SK-N-SH (cell line): ENCODE measurements at regions not wholly inside any gene's neighbourhood (a gene's known extent, or its start where the extent isn't known, plus 50 kb on each side); places are given as distances from the start of the nearest gene placed in this dataset.
A peak's percentile ranks its signal among the peaks of the same experiment; 100 is the strongest.

Experiments used
- CTCF ChIA-PET: fragments of 300-600, 350-600 bp; formaldehyde crosslinking; extraction: SDS; loops from one replicate; lab custom pipeline; 2021; lab: Yijun Ruan, JAX
- POLR2A ChIA-PET: fragments of 350-600 bp; sonication (Branson Sonifier 250); formaldehyde crosslinking; extraction: SDS; loops from one replicate; lab custom pipeline; 2020; ENCODE audit warnings: antibody characterized with exemption, inconsistent platforms; lab: Yijun Ruan, JAX
- DNase-seq: peaks from one replicate; pipeline ENCODE4 v3.0.0; 2012
- H2AFZ ChIP-seq: fragments of 200-600 bp; sonication (generic); 2 replicates; pipeline ENCODE4 v1.8.1; 2016; ENCODE audit warnings: antibody characterized with exemption, mild to moderate bottlenecking, low read depth
- H3F3A ChIP-seq: fragments of 200-600 bp; sonication (generic); replicated peaks from 2 replicates; pipeline ENCODE3; 2016; ENCODE audit warnings: antibody characterized with exemption, mild to moderate bottlenecking; ENCODE audit not compliant: insufficient read depth
- H3K27ac ChIP-seq, 2 experiments: fragments of 200-500 bp in 1 of 2; fragments of 200-600 bp in 1 of 2; sonication (Bioruptor generic) in 1 of 2; sonication (generic), shearing (Covaris generic) in 1 of 2; 2 replicates each; pipeline versions ENCODE4 v1.5.1 to v1.6.1; 2014 to 2016; ENCODE audit warnings: low read depth in 2 of 2, inconsistent platforms in 1 of 2, low read length in 1 of 2, mild to moderate bottlenecking in 1 of 2, mixed read lengths in 1 of 2
- H3K27me3 ChIP-seq: fragments of 200-600 bp; sonication (generic), shearing (Covaris generic); 2 replicates; pipeline ENCODE4 v1.6.1; 2016; ENCODE audit warnings: mixed run types; ENCODE audit not compliant: insufficient read depth
- H3K36me3 ChIP-seq, 2 experiments: fragments of 200-500 bp in 1 of 2; fragments of 200-600 bp in 1 of 2; sonication (Bioruptor generic) in 1 of 2; sonication (generic) in 1 of 2; replicated peaks in 1 of 2; 2 replicates each; pipeline versions ENCODE3 to v1.5.1; 2014 to 2016; ENCODE audit warnings: low read length in 1 of 2, mild to moderate bottlenecking in 1 of 2; ENCODE audit not compliant: insufficient read depth in 2 of 2, control insufficient read depth in 1 of 2
- H3K4me1 ChIP-seq, 2 experiments: fragments of 200-500 bp in 1 of 2; fragments of 200-600 bp in 1 of 2; sonication (Bioruptor generic) in 1 of 2; sonication (generic), shearing (Covaris generic) in 1 of 2; 2 replicates each; pipeline versions ENCODE4 v1.5.1 to v1.6.1; 2014 to 2016; ENCODE audit warnings: low read depth in 1 of 2, low read length in 1 of 2, mixed run types in 1 of 2; ENCODE audit not compliant: insufficient read depth in 2 of 2, control insufficient read depth in 1 of 2
- H3K4me2 ChIP-seq: fragments of 200-600 bp; sonication (generic), shearing (Covaris generic); 2 replicates; pipeline ENCODE4 v1.6.1; 2017; ENCODE audit warnings: mixed run types
- H3K4me3 ChIP-seq, 2 experiments: fragments of 200-500 bp in 1 of 2; fragments of 200-600 bp in 1 of 2; sonication (Bioruptor generic) in 1 of 2; sonication (generic), shearing (Covaris generic) in 1 of 2; 2 replicates each; pipeline versions ENCODE4 v1.5.1 to v1.8.1; 2014 to 2016; ENCODE audit warnings: low read depth in 2 of 2, inconsistent platforms in 1 of 2, low read length in 1 of 2, mild to moderate bottlenecking in 1 of 2, mixed read lengths in 1 of 2, moderate library complexity in 1 of 2
- H3K79me2 ChIP-seq: fragments of 200-600 bp; sonication (generic); 2 replicates; pipeline ENCODE4 v1.8.1; 2017; ENCODE audit warnings: mild to moderate bottlenecking; ENCODE audit not compliant: insufficient read depth
- H3K9ac ChIP-seq: fragments of 200-600 bp; sonication (generic); 2 replicates; pipeline ENCODE4 v1.6.1; 2017; ENCODE audit warnings: mixed run types
- H3K9me2 ChIP-seq: fragments of 200-600 bp; sonication (generic); 2 replicates; pipeline ENCODE4 v1.6.1; 2017; ENCODE audit warnings: mixed run types
- H3K9me3 ChIP-seq: fragments of 200-600 bp; sonication (generic); 2 replicates; pipeline ENCODE4 v1.6.1; 2017; ENCODE audit warnings: mixed run types, mild to moderate bottlenecking, moderate library complexity
- H4K20me1 ChIP-seq: fragments of 200-600 bp; sonication (generic); 2 replicates; pipeline ENCODE4 v1.6.1; 2017; ENCODE audit warnings: mild to moderate bottlenecking, mixed run types; ENCODE audit not compliant: insufficient read depth
- CTCF ChIP-seq: fragments of 200-600 bp; sonication (generic); IDR thresholded peaks from 2 replicates; pipeline ENCODE4 v1.6.1; 2017; ENCODE audit warnings: antibody characterized with exemption, mild to moderate bottlenecking, moderate library complexity
- ELF1 ChIP-seq: IDR thresholded peaks from 2 replicates; pipeline ENCODE4 v1.4.0; 2012
- IRF3 ChIP-seq: fragments of 150-350 bp; IDR thresholded peaks from 2 replicates; pipeline ENCODE4 v1.6.1; 2016; ENCODE audit warnings: mild to moderate bottlenecking, low read depth, low read length
- JUND ChIP-seq: IDR thresholded peaks from 2 replicates; pipeline ENCODE4 v1.4.0; 2012
- MAX ChIP-seq: IDR thresholded peaks from 2 replicates; pipeline ENCODE4 v1.4.0; 2012; ENCODE audit warnings: low read depth
- MEF2A ChIP-seq: IDR thresholded peaks from 2 replicates; pipeline ENCODE4 v1.4.0; 2012; ENCODE audit warnings: low read depth, borderline replicate concordance
- NRF1 ChIP-seq: IDR thresholded peaks from 2 replicates; pipeline ENCODE4 v1.6.1; 2012; ENCODE audit warnings: low read depth, mild to moderate bottlenecking, low read length
- RCOR1 ChIP-seq: fragments of 150-350 bp; IDR thresholded peaks from 2 replicates; pipeline ENCODE4 v1.6.1; 2017; ENCODE audit warnings: antibody characterized with exemption, low read length
- REST ChIP-seq: IDR thresholded peaks from 2 replicates; pipeline ENCODE4 v1.6.1; 2012; ENCODE audit warnings: mild to moderate bottlenecking, low read depth, low read length, moderate library complexity
- RFX5 ChIP-seq: IDR thresholded peaks from 2 replicates; pipeline ENCODE4 v1.6.1; 2012; ENCODE audit warnings: mild to moderate bottlenecking, improper control_type of control experiment, low read length
- RXRA ChIP-seq: IDR thresholded peaks from 2 replicates; pipeline ENCODE4 v1.4.0; 2012; ENCODE audit warnings: low read depth, mild to moderate bottlenecking, borderline replicate concordance
- TEAD4 ChIP-seq: IDR thresholded peaks from 2 replicates; pipeline ENCODE4 v1.4.0; 2012; ENCODE audit warnings: mild to moderate bottlenecking, borderline replicate concordance; ENCODE audit not compliant: insufficient read depth
- YY1 ChIP-seq: IDR thresholded peaks from 2 replicates; pipeline ENCODE4 v1.4.0; 2012; ENCODE audit warnings: low read depth, mild to moderate bottlenecking
- WGBS: methylation state at CpG from one replicate; pipeline ENCODE4 v1.1.6; 2017; ENCODE audit warnings: low lambda C conversion rate; 5-methylcytosine and 5-hydroxymethylcytosine counted together

GRCh38 chr4:23337292-23337691 lies 552.6 kb downstream of the PPARGC1A start:
- WGBS = 7% methylated on average over 2 of the region's 2 CpGs

GRCh38 chr4:23333946-23334878 lies 555.6 kb downstream of the PPARGC1A start:
- TF ChIP-seq MEF2A = no peak
- TF ChIP-seq ELF1 = no peak
- TF ChIP-seq IRF3 = no peak
- no peak for TF ChIP-seq RXRA
- Histone ChIP-seq H3K27ac (no peak overlapping the region), H3K4me1 (no peaks in the 10 kb centered on the region), H4K20me1 (no peaks in the 10 kb centered on the region), H3K9me2 (no peaks in the 10 kb centered on the region; the same call in 1 of the 2 replicates), H3K4me3 (no peak overlapping the region), H3K9me3 (no peaks in the 10 kb centered on the region), H3K27me3 (no peaks in the 10 kb centered on the region), H2AFZ (no peak overlapping the region), H3K79me2 (no peaks in the 10 kb centered on the region), H3K9ac (no peak overlapping the region), H3F3A (no peaks in the 10 kb centered on the region), H3K36me3 (no peaks in the 10 kb centered on the region), H3K4me2 (no peak overlapping the region)
- no peak for DNase-seq
- ChIA-PET POLR2A (no interaction called here), CTCF (no interaction called here)
- WGBS = 5% methylated on average over 5 of the region's 5 CpGs

More at GRCh38 chr4:23337292-23337691, 552.6 kb downstream of the PPARGC1A start:
- no peaks in the 10 kb centered on the region for H4K20me1 ChIP-seq
- no peak overlapping the region for H3K4me3 ChIP-seq
- DNase-seq = no peak
- no peak overlapping the region for H3K27ac ChIP-seq
- no peaks in the 10 kb centered on the region for H3K79me2 ChIP-seq
- H3K27me3 ChIP-seq = no peaks in the 10 kb centered on the region
- H2AFZ ChIP-seq = no peak overlapping the region
- H3K9ac ChIP-seq = no peak overlapping the region
- no peaks in the 10 kb centered on the region for H3K4me1 ChIP-seq
- no peaks in the 10 kb centered on the region for H3K9me2 ChIP-seq
- CTCF ChIA-PET = interaction anchor here (0.7 kb wide), 1 partner anchor 248 kb away, joined by 4 read pairs; no protein-coding TSS in a partner anchor
- H3K9me3 ChIP-seq = no peaks in the 10 kb centered on the region
- H3K4me2 ChIP-seq = no peak overlapping the region
- POLR2A ChIA-PET = no interaction called here
- TF ChIP-seq RFX5 (no peak), ELF1 (no peak), CTCF (peak; percentile 27)
- TF ChIP-seq, all 33 proteins: peak for 1
- no peaks in the 10 kb centered on the region for H3F3A ChIP-seq
- H3K36me3 ChIP-seq = no peaks in the 10 kb centered on the region

- no peaks in the 10 kb centered on the region; the same call in 1 of the 2 replicates for H3K9me2 ChIP-seq
- no peak overlapping the region for H3K27ac ChIP-seq
- H3K27me3 ChIP-seq = no peaks in the 10 kb centered on the region
- no peaks in the 10 kb centered on the region for H4K20me1 ChIP-seq
- no peaks in the 10 kb centered on the region for H3K9me3 ChIP-seq
- TF ChIP-seq MAX = no peak
- no peak for TF ChIP-seq NRF1
- no peak for TF ChIP-seq YY1
- no peak for TF ChIP-seq RXRA
- no peak for TF ChIP-seq RCOR1
- no peak for TF ChIP-seq JUND
- no peak for TF ChIP-seq REST
- no peak for TF ChIP-seq TEAD4
- H3K79me2 ChIP-seq = no peaks in the 10 kb centered on the region
- no peak overlapping the region for H3K4me3 ChIP-seq
- no peaks in the 10 kb centered on the region for H3F3A ChIP-seq
- no peaks in the 10 kb centered on the region for H3K36me3 ChIP-seq
- no peak overlapping the region for H2AFZ ChIP-seq
- DNase-seq = no peak
- 8% methylated on average over 5 of the region's 5 CpGs for WGBS
- no peaks in the 10 kb centered on the region for H3K4me1 ChIP-seq
- CTCF ChIA-PET = no interaction called here
- POLR2A ChIA-PET = no interaction called here
- no peak overlapping the region for H3K4me2 ChIP-seq
- H3K9ac ChIP-seq = no peak overlapping the region
Measured at GRCh38 chr4:23333556-23333945, 556.3 kb downstream of the PPARGC1A start.
